Testis (tissue), 2 donors: ENCODE measurements at regions not wholly inside any gene's neighbourhood (a gene's known extent, or its start where the extent isn't known, plus 50 kb on each side); places are given as distances from the start of the nearest gene placed in this dataset.

Experiments used
- DNase-seq: peaks from one replicate; pipeline ENCODE4 v3.0.0-alpha.2; 2019
- H3K27ac ChIP-seq, 2 donors: fragments of 200-600 bp; sonication (generic); one replicate each; pipeline ENCODE4 v1.5.1; 2019
- H3K27me3 ChIP-seq: fragments of 200-600 bp; sonication (generic); one replicate; pipeline ENCODE4 v1.5.1; 2019
- H3K36me3 ChIP-seq: fragments of 200-600 bp; sonication (generic); one replicate; pipeline ENCODE4 v1.5.1; 2017; ENCODE audit warnings: low read depth; ENCODE audit errors: missing control alignments
- H3K4me1 ChIP-seq: fragments of 200-600 bp; sonication (generic); one replicate; pipeline ENCODE4 v1.5.1; 2019
- H3K4me3 ChIP-seq, 2 donors: fragments of 200-600 bp; sonication (generic); one replicate each; pipeline ENCODE4 v1.5.1; 2017 to 2019
- H3K9me3 ChIP-seq: fragments of 200-600 bp; sonication (generic); one replicate; pipeline ENCODE4 v1.5.1; 2017
- CTCF ChIP-seq, 3 experiments: fragments of 450-650 bp in 2 of 3; fragments of 200-600 bp in 1 of 3; sonication (generic) in 1 of 3; IDR thresholded peaks; one replicate each; pipeline ENCODE4 v1.5.1; 2016 to 2019; ENCODE audit warnings: antibody characterized with exemption in 3 of 3, mild to moderate bottlenecking in 2 of 3, moderate library complexity in 1 of 3
- POLR2A ChIP-seq: fragments of 450-650 bp; IDR thresholded peaks from one replicate; pipeline ENCODE4 v1.6.1; 2017; ENCODE audit warnings: antibody characterized with exemption, mild to moderate bottlenecking, moderate library complexity
- WGBS, 2 donors: methylation state at CpG; one replicate each; pipeline ENCODE4 v1.1.5; 2018; 5-methylcytosine and 5-hydroxymethylcytosine counted together
- intact Hi-C: fragments of 100-400 bp; cut with DNase I; formaldehyde crosslinking; loops from one replicate; pipeline ENCODE4 v1.15.1; 2023; ENCODE audit warnings: low total_unique reads

DNA sequence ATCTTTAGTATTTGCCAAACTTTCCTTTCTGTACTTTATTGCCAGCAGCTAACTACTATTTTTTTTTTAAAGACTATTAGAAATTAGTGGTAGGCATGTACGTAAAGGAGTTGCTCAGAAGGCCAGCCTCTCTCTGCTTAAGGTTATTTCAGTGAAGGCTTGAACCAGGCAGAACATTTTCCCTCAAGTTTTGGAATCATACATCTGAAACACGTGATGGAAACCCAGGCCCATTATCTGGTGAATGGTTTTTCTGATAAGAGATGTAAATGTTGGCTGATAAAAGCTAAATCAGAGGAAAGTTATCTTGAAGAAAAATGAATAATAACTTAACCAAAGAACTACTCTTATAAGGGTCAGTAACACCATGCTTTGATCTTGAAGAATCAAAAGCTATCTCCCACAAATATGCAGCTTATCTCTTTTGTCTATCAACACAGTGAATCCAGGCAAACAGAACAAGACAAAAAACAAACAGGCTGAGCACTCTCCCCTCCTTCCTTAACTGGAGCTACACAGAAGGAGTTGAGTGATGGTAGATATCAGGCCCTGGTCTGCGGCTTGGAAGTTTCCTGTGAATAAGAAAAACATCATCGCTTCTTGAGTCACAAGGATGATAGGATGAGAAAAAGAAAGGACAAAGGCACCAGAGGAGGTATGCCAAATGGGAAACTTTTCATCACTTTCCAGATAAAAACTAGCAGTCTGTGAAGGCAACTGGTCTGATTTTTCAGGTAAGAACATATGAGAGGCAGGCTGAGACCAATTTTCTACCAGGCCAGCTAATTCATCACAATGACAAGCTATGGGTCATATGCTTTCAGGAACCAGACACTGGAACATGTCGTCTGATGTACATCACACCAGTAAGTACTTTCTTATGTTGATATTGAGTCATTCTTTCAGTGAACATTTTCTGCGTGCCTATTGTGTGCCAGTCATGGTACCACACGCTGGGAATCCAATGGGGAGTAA lies 88.4 kb upstream of the STK17B start:
- Histone ChIP-seq H3K9me3 (no peaks in the 10 kb centered on the region), H3K27ac (no peak overlapping the region), H3K36me3 (no peaks in the 10 kb centered on the region), H3K27me3 (no peaks in the 10 kb centered on the region), H3K4me1 (no peaks in the 10 kb centered on the region), H3K4me3 (no peak overlapping the region)
- TF ChIP-seq CTCF (IDR thresholded peaks at IDR 0.05) (no peak), POLR2A (no peak)
- intact Hi-C loops = no loop called here
- DNase-seq = no peak
- 81 to 84% methylated on average over 7 of the region's 7 CpGs for WGBS, 2 donors

- no peaks in the 10 kb centered on the region for H3K9me3 ChIP-seq
- intact Hi-C loops = no loop called here
- no peaks in the 10 kb centered on the region for H3K36me3 ChIP-seq
- DNase-seq = no peak
- H3K27ac ChIP-seq = no peak overlapping the region
- H3K4me3 ChIP-seq = no peak overlapping the region
- no peaks in the 10 kb centered on the region for H3K27me3 ChIP-seq
- 93 to 96% methylated on average over 5 of the region's 5 CpGs for WGBS, 2 donors
- TF ChIP-seq POLR2A = no peak
- no peak for TF ChIP-seq CTCF (IDR thresholded peaks at IDR 0.05)
- H3K4me1 ChIP-seq = no peaks in the 10 kb centered on the region
Measured at GRCh38 chr2:196260546-196260945, 89.2 kb upstream of the STK17B start.

DNA sequence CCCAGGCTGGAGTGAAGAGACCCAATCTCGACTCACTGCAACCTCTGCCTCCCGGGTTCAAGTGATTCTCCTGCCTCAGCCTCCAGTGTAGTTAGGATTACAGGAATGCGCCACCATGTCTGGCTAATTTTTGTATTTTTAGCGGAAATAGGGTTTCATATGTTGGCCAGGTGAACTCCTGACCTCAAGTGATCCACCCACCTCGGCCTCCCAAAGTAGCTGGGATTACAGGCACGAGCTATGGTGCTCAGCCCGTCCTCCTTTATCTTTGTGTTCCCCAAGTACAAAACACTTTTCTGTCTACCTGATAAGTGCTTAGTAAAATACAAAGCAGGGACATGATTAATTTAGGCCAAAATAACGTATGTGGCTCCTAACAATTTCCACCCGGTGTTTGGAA lies 91.2 kb upstream of the STK17B start:
- H3K27me3 ChIP-seq = no peaks in the 10 kb centered on the region
- intact Hi-C loops = no loop called here
- TF ChIP-seq POLR2A (no peak), CTCF (IDR thresholded peaks at IDR 0.05) (no peak)
- no peak for DNase-seq
- H3K4me3 ChIP-seq = no peak overlapping the region
- H3K9me3 ChIP-seq = no peaks in the 10 kb centered on the region
- no peaks in the 10 kb centered on the region for H3K4me1 ChIP-seq
- 82 to 85% methylated on average over 9 of the region's 9 CpGs for WGBS, 2 donors
- H3K27ac ChIP-seq = no peak overlapping the region
- no peaks in the 10 kb centered on the region for H3K36me3 ChIP-seq

GRCh38 chr2:196263181-196263747 lies 91.9 kb upstream of the STK17B start:
- WGBS, 2 donors = 63 to 70% methylated on average over 8 of the region's 8 CpGs
- no peak overlapping the region for H3K4me3 ChIP-seq
- DNase-seq = no peak
- TF ChIP-seq CTCF (IDR thresholded peaks at IDR 0.05) = no peak
- TF ChIP-seq POLR2A = no peak
- intact Hi-C loops = no loop called here
- H3K27ac ChIP-seq = no peak overlapping the region
- H3K4me1 ChIP-seq = peaks cover 3% of the 10 kb centered on the region
- no peaks in the 10 kb centered on the region for H3K9me3 ChIP-seq
- no peaks in the 10 kb centered on the region for H3K27me3 ChIP-seq
- no peaks in the 10 kb centered on the region for H3K36me3 ChIP-seq
